ENCODE measurements at regions not wholly inside any gene's neighbourhood (a gene's known extent, or its start where the extent isn't known, plus 50 kb on each side); places are given as distances from the start of the nearest gene placed in this dataset.
"Not testable (repeated sequence)": the region's sequence is repeated elsewhere in the genome, so short reads cannot be mapped to it uniquely, and the experiment has no call there.

GRCh38 chr2:207370646-207371045 lies 159.1 kb upstream of the CREB1 start:
- no peak for DNase-seq

- DNase-seq, result no peak
These were observed 157.9 kb upstream of the CREB1 start for GRCh38 chr2:207371877-207372276.

GRCh38 chr2:207372483-207372882 lies 157.3 kb upstream of the CREB1 start:
- no peak for DNase-seq

GRCh38 chr2:207375207-207375875 lies 154.4 kb upstream of the CREB1 start:
- no peak for DNase-seq

- not testable (repeated sequence) for DNase-seq
These were observed 151.1 kb upstream of the CREB1 start for GRCh38 chr2:207378620-207379019.

- DNase-seq, result no peak
These were observed 144.7 kb upstream of the CREB1 start for GRCh38 chr2:207385076-207385475.

- DNase-seq, result peak; percentile 88
These were observed 143.9 kb upstream of the CREB1 start for GRCh38 chr2:207385903-207386302.

- no peak for DNase-seq
These were observed 142.7 kb upstream of the CREB1 start for GRCh38 chr2:207387001-207387571.

- DNase-seq, result no peak
These were observed 139.3 kb upstream of the CREB1 start for GRCh38 chr2:207390302-207391095.

- DNase-seq, result peak; percentile 87
These were observed 135.5 kb upstream of the CREB1 start for GRCh38 chr2:207394203-207394781.

- DNase-seq, result peak; percentile 100
These were observed 134.8 kb upstream of the CREB1 start for GRCh38 chr2:207394812-207395534.

GRCh38 chr2:207395535-207396251 lies 134.1 kb upstream of the CREB1 start:
- DNase-seq, result peak; percentile 28

GRCh38 chr2:207397917-207398655 lies 131.7 kb upstream of the CREB1 start:
- no peak for DNase-seq

GRCh38 chr2:207399301-207399700 lies 130.5 kb upstream of the CREB1 start:
- DNase-seq, result no peak

- DNase-seq, result no peak
These were observed 128.4 kb upstream of the CREB1 start for GRCh38 chr2:207401338-207401737.

- DNase-seq, result no peak
These were observed 126.6 kb upstream of the CREB1 start for GRCh38 chr2:207403141-207403540.

- no peak for DNase-seq
These were observed 125.8 kb upstream of the CREB1 start for GRCh38 chr2:207403950-207404349.

GRCh38 chr2:207405150-207405549 lies 124.6 kb upstream of the CREB1 start:
- no peak for DNase-seq

GRCh38 chr2:207408086-207408794 lies 121.5 kb upstream of the CREB1 start:
- peak; percentile 39 for DNase-seq

GRCh38 chr2:207409517-207409916 lies 120.2 kb upstream of the CREB1 start:
- DNase-seq, result no peak
